GM18520 (cell line): ENCODE measurements at regions not wholly inside any gene's neighbourhood (a gene's known extent, or its start where the extent isn't known, plus 50 kb on each side); places are given as distances from the start of the nearest gene placed in this dataset.
"Not testable (repeated sequence)": the region's sequence is repeated elsewhere in the genome, so short reads cannot be mapped to it uniquely, and the experiment has no call there.

Source experiments
- ATAC-seq: cut with Tn5 transposase; IDR thresholded peaks from one replicate; pipeline ENCODE4 v1.9.1; 2021; ENCODE audit not compliant: unreplicated experiment

DNA sequence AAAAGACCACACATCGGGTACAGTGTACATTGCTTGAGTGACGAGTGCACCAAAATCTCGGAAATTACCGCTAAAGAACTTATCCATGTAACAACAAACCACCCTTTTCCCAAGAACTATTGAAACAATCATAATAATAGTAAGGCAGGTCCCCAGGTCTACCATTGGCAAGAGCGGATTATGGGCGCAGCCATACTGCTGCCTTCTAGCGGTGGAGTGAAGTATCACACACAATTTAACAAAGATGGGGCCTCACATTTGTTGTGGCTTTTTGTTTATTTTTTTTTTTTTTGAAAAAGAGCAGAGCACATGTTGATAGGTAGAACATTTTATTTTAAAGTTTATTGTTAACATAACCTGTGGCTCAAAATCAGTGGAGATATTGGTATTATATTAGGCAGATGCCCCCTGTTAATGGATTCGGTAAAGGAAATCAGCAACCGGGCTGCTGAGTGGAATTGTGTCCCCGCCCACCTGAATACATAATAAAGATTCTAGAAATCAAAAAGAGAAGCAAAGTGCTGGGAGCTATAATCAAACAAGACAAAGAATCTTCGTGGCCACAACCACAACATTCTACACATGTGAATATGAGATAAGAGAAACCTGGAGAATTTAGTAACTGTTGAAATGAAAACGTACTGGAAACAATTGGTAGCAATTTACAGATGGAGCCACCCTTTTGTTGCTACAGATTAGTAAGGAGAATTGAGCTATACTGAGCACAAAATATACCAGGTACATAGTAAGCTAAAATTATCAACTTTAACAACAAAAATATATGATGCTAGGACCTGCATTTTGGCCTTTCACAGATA lies 94.2 kb upstream of the EXOC2 start:
- ATAC-seq: no peak

GRCh38 chr6:783966-784735 lies 91.2 kb upstream of the EXOC2 start:
- no peak for ATAC-seq

DNA sequence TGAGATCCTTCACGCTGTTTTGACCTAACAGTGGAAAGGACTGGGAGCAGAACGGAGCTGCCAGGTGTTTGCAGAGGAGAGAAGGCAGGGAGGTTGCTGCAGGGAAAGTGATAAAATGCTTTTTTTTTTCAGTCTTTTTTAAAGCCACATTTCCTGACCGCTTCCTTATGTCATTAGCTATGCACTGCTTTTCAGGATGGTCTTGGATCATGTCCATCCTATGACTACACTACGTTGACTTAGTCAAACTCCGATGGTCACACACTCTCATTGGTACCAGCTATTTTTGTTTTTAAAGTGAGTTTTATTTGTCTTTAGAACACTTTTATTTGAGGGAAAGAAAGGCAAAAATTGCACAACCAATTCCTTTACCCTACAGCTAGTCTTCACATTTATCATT lies 89.2 kb upstream of the EXOC2 start:
- no peak for ATAC-seq

GRCh38 chr6:781350-781961 lies 88.5 kb upstream of the EXOC2 start:
- no peak for ATAC-seq

- ATAC-seq: no peak
Measured at GRCh38 chr6:780706-781105, 87.8 kb upstream of the EXOC2 start.

DNA sequence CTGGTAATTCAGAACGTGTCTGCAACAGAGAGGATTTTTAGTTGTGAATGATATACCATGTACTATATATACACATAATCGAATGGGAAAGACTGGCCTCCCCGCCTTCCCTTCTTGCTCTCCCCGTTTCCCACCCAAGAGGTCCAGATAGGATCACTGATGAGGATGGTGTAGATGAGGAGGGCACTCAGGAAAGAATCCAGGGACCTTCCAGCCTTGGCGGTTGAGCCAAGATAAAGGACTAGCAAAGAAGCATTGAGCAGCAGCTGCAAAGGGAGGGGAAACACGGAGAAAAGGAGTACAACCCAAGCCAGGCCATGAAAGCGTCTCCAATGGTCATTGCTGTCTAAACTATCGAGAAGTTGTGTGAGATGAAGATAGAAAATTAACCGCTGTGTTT lies 84.0 kb upstream of the EXOC2 start:
- ATAC-seq: no peak

DNA sequence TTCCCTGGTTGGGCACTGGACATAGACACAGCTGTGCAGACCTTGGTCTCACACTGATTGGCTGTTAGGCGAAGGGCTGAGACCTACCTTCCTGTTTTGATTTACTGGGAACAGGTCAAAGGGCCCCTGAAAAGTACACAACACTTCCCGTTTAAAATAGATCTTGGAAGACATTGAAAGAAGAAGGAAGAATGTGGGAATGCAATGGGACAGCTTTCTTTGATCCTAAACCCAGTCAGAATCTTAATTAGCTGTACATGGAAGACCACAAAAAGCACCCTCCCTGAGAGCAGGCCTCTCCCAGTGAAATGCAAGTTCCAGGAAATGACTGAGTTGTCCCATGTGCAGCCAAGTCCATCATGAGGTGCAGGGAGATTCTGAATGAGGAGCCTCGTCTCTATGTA lies 83.6 kb upstream of the EXOC2 start:
- no peak for ATAC-seq

- no peak for ATAC-seq
Measured at GRCh38 chr6:775863-776262, 82.9 kb upstream of the EXOC2 start.

DNA sequence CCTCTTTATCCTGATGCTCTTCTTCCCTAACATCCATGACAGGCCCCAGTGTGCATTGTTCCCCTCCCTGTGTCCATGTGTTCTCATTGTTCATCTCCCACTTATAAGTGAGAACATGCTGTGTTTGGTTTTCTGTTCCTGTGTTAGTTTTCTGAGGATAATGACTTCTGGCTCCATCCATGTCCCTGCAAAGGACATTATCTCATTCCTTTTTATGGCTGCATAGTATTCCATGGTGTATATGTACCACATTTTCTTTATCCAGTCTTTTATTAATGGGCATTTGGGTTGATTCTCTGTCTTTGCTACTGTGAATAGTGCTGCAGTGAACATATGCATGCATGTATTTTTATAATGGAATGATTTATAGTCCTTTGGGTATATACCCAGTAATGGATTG lies 78.7 kb upstream of the EXOC2 start:
- not testable (repeated sequence) for ATAC-seq

DNA sequence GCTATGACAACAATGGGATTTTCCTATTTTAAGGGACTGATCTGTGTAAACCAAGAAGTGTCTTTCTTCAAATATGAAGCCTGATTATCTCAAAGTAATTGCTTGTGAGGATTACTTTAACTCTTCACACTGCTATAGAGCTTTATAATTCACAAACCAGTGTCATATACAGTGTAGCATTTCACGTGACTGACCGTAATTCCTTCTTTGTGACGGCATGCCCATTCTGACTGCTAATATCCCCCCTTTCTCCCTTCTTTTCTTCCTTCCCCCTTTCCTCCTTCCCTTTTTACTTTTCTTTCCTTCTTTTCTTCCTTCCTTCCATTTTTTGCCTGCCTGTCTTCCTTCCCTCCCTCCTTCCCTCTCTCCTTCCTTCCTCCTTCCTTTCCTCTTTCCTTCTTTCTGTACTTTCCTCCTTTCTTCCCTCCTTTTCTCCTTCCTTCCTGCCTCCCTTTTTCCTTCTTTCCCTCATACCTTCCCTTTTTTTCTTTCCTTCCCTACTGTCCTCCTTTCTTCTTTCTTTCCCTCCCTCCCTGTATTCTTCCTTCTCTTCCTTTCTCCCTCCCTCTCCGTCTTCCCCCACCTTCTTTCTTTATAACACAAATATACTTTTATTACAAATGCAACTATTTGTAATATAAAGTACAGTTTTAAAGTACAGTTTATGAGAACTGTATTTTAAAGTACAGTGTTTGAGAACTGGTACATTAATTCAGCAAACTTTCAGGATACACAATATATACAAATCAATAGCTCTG lies 75.0 kb upstream of the EXOC2 start:
- no peak for ATAC-seq

- peak; percentile 41 for ATAC-seq
Measured at GRCh38 chr6:766625-767024, 73.7 kb upstream of the EXOC2 start.

DNA sequence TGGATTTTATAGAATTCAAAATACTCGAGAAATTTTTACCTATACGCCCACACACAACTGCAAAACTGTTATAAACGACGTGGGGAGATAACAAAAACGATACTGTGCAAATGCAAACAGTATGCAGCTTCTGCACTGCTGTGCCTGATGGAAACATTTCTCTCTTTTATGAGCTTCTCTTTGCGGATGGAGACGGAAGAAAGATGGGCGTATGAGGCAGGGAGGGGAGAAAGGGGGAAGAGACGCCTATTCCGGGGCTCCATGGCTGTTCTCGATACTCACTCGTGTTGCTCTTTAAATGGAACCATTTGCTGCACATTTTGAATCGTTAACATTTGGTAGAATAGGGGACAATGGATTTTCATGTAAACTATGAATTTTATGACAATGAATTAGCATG lies 69.1 kb upstream of the EXOC2 start:
- ATAC-seq: no peak

GRCh38 chr6:760982-761955 lies 68.3 kb upstream of the EXOC2 start:
- ATAC-seq: no peak

- no peak for ATAC-seq
Measured at GRCh38 chr6:759729-760128, 66.8 kb upstream of the EXOC2 start.

- no peak for ATAC-seq
Measured at GRCh38 chr6:756224-756623, 63.3 kb upstream of the EXOC2 start.

DNA sequence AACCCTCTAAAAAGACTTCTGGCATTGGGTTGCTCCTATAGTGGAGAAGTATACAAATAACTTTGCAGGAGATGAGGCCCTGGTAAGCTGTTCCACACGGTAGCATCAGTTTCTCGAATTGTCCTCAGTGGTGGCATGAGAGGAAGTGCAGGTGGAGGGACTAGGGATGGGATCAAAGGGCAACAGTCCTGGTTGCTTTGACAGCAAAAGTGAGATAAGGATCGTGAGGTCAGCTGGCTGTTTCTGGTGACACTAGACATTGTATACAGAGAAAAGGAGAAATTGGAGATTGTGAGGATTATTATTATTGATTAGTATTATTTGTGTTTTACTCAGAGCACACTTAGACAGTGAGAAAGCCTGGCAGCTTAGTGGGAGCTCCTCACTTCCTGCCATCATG lies 61.3 kb upstream of the EXOC2 start:
- ATAC-seq: no peak

- ATAC-seq: no peak
Measured at GRCh38 chr6:753486-753885, 60.5 kb upstream of the EXOC2 start.

DNA sequence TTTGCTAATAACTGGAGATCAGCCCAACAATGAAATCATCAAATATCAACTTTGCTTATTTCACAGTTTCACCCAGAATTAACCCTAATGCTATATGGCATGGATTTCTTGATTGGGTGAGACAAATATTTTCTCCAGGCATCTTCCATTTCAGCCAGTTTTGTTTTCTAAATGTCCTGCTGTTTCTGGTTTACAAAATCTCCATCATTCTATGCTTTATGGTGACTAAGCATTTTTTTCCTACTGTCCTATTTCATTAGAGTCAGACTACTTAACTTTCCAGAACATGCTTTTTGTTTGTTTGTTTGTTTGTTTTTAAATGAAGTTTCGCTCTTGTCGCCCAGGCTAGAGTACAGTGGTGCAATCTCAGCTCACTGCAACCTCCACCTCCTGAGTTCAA lies 59.5 kb upstream of the EXOC2 start:
- ATAC-seq: no peak

DNA sequence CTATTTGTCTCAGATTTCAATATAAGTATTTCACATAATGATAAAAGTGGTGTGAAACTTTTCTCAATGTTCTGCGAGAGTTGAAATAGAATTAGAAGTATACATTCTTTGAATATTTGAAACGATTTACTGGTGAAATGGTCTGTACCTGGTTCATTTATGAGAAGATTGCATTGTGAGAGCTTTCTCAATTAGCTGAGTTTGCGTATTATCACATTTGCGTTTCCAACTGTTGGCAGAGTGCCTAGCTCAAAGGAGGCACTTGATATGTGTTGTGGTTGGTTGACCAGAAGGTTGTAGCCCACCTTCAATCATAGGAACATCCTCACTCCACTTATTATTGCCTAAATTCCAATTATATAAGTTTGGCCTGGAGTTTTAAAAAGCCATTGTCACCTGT lies 58.8 kb upstream of the EXOC2 start:
- no peak for ATAC-seq

DNA sequence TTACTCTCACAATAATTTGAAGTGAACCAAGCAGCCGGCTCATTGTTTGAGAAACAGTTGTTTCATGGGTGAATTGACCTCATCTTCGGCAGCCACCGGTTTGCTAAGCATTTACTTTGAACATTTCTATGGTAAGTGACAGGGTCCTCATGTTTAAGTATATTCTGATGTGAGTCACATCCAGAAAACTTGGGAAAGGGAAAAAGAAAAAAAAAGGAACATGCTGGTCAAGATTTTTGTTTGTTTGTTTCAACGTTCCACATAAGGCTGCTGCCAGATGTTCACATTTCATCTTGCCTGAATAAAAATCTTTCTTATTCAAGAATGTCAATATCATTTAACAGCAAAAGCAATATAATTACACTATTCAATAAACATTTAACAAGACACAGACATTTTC lies 55.0 kb upstream of the EXOC2 start:
- ATAC-seq: no peak
